ENCODE measurements at regions not wholly inside any gene's neighbourhood (a gene's known extent, or its start where the extent isn't known, plus 50 kb on each side); places are given as distances from the start of the nearest gene placed in this dataset.

- no peaks in the 10 kb centered on the region for H3K27me3 ChIP-seq (replicated peaks)
- DNase-seq = no peak
- in situ Hi-C loops (cut with HindIII; ENCODE audit: low pct_ligation_motif_present, low sequenced_read_pairs) = no loop called here
- TF ChIP-seq CTCF (IDR thresholded peaks at IDR 0.05; ENCODE audit: low read depth, low read length, missing control alignments) = no peak
- no peak overlapping the region for H3K4me3 ChIP-seq (ENCODE audit: low read depth, low read length)
- H3K27ac ChIP-seq = no peak overlapping the region
- H3K36me3 ChIP-seq (replicated peaks) = no peaks in the 10 kb centered on the region
These were observed 272.3 kb downstream of the CTTN start for GRCh38 chr11:70670676-70671034.

- Histone ChIP-seq H3K36me3 (replicated peaks) (no peaks in the 10 kb centered on the region), H3K4me3 (ENCODE audit: low read depth, low read length) (no peak overlapping the region), H3K27ac (no peak overlapping the region), H3K27me3 (replicated peaks) (no peaks in the 10 kb centered on the region)
- no peak for DNase-seq
- in situ Hi-C loops (cut with HindIII; ENCODE audit: low pct_ligation_motif_present, low sequenced_read_pairs) = no loop called here
- no peak for TF ChIP-seq CTCF (IDR thresholded peaks at IDR 0.05; ENCODE audit: low read depth, low read length, missing control alignments)
These were observed 272.8 kb downstream of the CTTN start for GRCh38 chr11:70671083-70671482.

GRCh38 chr11:70671611-70672010 is 273.3 kb downstream of the CTTN start:
- H3K4me3 ChIP-seq (ENCODE audit: low read depth, low read length) = no peak overlapping the region
- no peaks in the 10 kb centered on the region for H3K36me3 ChIP-seq (replicated peaks)
- no peak overlapping the region for H3K27ac ChIP-seq
- DNase-seq = no peak
- TF ChIP-seq CTCF (IDR thresholded peaks at IDR 0.05; ENCODE audit: low read depth, low read length, missing control alignments) = no peak
- no peaks in the 10 kb centered on the region for H3K27me3 ChIP-seq (replicated peaks)
- in situ Hi-C loops (cut with HindIII; ENCODE audit: low pct_ligation_motif_present, low sequenced_read_pairs) = no loop called here

GRCh38 chr11:70672991-70673653 is 274.8 kb downstream of the CTTN start:
- Histone ChIP-seq H3K27ac (no peak overlapping the region), H3K27me3 (replicated peaks) (no peaks in the 10 kb centered on the region), H3K4me3 (ENCODE audit: low read depth, low read length) (no peak overlapping the region), H3K36me3 (replicated peaks) (no peaks in the 10 kb centered on the region)
- in situ Hi-C loops (cut with HindIII; ENCODE audit: low pct_ligation_motif_present, low sequenced_read_pairs) = no loop called here
- no peak for DNase-seq
- no peak for TF ChIP-seq CTCF (IDR thresholded peaks at IDR 0.05; ENCODE audit: low read depth, low read length, missing control alignments)

- Histone ChIP-seq H3K27ac (no peak overlapping the region), H3K4me3 (ENCODE audit: low read depth, low read length) (no peak overlapping the region), H3K27me3 (replicated peaks) (no peaks in the 10 kb centered on the region), H3K36me3 (replicated peaks) (no peaks in the 10 kb centered on the region)
- no peak for TF ChIP-seq CTCF (IDR thresholded peaks at IDR 0.05; ENCODE audit: low read depth, low read length, missing control alignments)
- DNase-seq = no peak
- in situ Hi-C loops (cut with HindIII; ENCODE audit: low pct_ligation_motif_present, low sequenced_read_pairs) = no loop called here
These were observed 276.3 kb downstream of the CTTN start for GRCh38 chr11:70674605-70675004.
